NCI-H2029 (cell line): ENCODE measurements at regions not wholly inside any gene's neighbourhood (a gene's known extent, or its start where the extent isn't known, plus 50 kb on each side); places are given as distances from the start of the nearest gene placed in this dataset.

Experiments
- DNase-seq: peaks from one replicate; lab custom pipeline; 2025; lab: John Stamatoyannopoulos, UW

DNA sequence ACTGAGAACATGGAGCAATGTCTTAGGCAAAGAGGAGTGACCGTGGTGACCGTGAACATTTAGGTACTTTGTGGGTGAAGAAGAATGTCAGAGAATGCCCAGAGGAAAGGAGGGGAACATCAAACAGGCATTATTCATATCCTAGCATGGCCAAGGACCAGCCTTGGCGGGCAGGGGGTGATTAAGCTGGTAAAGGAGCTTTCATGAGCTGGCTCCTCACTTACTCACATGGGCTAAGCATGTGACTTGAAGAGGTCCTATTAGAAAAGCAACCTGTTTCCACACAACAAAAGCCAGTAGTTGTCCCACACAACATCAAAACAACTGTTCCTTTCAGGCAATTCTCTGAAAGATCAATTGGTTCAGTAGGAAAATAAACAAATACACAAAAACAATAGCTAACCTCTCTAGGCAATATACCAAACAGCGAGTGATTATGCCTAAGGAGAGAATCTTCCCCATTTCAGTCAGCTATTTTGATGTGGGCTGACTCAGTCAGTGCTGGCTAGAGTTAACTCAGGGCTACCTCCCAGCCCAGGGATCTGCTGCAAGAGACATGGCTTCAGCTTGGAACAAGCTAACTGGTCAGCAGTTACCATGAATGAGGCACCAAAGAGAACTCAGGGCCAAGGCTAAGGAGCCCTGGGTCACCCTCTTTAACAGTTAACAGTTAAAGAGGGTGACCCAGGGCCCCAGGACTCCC is 283.5 kb downstream of the ARHGAP12 start:
- DNase-seq = no peak

DNA sequence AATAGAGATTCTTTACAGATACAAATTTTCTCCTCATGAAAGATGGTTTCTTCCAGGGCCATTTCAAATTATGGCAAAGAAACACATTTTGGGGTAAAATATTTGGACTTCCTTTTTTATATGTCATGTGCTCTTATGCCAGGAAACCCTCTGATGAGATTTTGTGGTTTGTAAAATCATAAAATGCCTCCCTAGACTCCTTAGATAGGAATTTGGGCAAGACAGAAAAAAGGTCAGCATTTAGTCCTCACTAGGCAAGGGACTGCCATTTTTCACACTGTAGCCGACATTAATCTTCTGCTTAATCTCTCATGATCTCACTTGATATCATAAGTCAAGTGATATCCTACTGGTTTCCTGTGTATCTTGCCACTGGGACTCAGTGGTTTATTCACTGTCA is 286.4 kb downstream of the ARHGAP12 start:
- no peak for DNase-seq

DNA sequence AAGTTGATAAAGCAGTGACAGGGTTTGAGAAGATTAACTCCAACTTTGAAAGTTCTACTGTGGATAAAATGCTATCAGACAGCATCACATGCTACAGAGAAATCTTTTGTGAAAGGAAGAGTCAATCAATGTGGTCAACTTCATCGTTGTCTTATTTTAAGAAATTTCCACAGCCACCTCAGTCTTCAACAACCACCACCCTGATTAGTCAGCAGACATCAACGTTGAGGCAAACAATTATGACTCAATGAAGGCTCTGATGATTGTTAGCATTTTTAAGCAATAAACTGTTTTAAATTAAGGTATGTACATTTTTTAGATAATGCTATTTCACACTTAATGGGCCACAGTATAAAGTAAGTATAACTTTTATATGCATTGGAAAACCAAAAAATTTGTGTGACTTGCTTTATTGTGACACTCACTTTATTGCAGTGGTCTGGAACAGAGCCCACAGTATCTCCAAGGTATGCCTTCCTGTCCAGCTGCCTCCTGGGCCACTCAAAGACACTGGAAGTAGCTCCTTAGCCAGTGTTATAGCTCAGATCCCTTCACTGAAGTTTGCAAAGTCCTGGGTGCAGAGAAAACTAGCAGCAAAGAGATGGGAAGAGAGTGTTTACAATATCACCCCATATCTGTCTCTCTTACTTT is 293.1 kb downstream of the ARHGAP12 start:
- no peak for DNase-seq

- no peak for DNase-seq
Observed at GRCh38 chr10:31635009-31635408, 293.6 kb downstream of the ARHGAP12 start.

- no peak for DNase-seq
Observed at GRCh38 chr10:31630861-31631567, 297.6 kb downstream of the ARHGAP12 start.

DNA sequence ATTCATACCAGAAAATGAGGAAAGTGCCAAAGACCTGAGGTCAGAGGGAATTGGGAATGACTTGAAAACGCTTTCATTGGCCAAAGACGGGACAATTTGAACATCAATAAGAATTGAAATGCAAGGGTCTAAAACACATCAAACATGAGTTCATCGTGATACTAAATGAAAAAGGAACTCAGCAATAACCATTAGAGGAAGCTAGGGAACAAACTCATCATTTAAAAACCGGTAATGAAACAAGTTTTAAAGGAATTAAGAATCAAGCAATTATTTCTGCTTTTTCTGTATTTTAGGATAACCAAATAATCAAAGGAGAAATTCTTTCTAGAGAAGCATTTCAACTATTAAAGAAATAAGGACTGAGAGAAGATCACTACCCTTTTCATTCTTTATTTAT is 303.1 kb downstream of the ARHGAP12 start:
- no peak for DNase-seq

DNA sequence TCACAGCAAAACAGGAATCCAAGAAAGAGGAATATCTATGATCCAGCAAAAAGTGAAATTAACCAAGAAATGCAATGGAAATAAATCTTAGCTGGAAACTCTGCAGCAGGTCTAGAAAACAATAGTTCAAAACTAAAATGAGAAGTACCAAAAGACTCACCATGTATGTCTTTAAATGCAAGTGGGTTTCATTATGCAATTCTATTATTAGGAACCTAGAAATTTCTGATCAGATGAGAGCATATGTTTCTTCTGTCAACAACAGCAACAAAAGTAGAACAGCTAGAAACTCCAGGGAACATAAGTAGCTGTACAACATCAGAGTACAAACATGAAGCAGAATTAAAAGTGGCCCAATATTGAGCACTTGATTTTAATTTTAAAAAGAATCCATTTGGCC is 304.0 kb downstream of the ARHGAP12 start:
- DNase-seq = no peak

GRCh38 chr10:31623947-31624346 is 304.7 kb downstream of the ARHGAP12 start:
- DNase-seq = no peak

DNA sequence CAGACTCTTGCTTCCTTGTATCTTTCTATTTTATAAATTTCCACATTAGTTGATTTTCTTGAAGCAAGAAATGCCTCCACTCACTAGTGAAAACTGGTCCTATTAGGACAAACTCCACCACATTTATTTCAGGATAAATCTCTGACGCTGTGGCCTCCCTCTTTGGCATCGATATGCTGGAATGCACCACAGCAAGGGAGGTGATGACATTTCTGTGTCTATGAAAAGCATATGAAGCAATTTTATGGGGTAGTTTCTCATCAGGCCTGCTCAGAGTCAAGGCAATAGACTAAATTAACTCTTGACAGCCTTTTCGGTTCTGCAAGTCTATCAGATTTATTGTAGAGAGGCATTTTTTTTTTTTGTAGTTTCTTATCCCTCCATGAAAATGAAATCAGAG is 304.4 kb downstream of the ZEB1 start:
- DNase-seq = no peak

DNA sequence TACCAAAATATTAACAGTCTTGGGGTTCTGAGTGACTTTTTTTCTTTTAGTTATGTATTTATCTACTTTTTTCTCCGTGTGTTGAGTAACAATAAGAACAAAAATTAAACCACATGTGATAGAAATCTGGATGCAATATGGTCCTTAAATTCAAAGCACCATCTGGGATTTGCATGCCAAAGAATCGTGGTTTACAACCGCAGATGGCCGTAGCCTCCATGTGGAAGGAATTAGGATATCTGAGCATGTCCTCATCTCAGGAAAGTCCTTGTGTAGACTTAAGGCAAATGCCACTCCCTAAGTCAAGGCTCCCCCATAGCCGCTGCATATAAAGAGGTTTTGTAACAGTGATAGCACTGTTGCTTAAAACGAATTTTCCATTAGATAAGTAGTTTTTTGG is 304.0 kb downstream of the ZEB1 start:
- DNase-seq = no peak

- DNase-seq = no peak
Observed at GRCh38 chr10:31621733-31622132, 302.7 kb downstream of the ZEB1 start.

DNA sequence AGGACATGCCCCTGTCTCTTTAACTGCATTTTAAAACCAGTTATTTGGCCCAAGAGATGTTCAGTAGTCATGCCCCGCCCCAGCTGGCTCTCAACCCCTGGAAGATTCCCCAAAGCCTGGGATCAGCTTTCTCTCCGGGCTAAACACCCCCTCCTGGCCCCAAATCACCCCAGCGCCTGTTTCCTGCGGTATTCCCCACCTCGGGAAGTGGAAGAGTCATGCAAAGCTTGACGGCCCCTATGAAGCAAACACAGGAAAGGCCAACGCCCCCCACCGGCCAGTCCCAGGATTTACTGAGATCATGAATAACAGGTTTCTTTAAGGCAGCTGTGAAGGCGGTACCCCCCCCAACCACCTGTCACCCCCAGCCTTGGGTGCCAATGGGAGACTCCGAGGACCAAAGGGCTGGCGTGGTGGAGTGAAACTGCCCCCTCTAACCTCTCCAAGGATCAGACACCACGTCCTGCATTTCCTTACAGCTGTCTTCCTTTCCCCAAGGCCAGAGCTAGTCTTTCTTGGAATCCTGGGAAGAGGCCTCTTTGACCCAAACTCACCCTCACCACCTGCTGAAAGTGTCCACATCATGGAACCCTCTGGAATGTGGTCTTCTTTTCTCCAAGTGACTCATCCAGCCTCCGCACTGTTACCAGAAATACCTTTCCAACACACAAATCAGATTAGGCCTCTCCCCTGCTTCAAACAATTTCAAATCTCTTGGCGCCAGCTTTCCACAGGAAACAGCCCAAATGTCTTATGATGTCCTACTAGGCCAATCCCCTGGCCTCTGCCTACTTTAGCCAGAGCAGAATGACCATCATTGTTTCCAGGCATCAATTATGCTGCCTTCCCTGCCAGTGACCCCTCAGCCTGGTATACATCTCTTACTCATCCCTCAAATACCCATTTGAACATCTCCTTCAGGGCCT is 301.5 kb downstream of the ZEB1 start:
- DNase-seq = no peak

GRCh38 chr10:31619531-31620061 is 300.6 kb downstream of the ZEB1 start:
- DNase-seq = no peak

DNA sequence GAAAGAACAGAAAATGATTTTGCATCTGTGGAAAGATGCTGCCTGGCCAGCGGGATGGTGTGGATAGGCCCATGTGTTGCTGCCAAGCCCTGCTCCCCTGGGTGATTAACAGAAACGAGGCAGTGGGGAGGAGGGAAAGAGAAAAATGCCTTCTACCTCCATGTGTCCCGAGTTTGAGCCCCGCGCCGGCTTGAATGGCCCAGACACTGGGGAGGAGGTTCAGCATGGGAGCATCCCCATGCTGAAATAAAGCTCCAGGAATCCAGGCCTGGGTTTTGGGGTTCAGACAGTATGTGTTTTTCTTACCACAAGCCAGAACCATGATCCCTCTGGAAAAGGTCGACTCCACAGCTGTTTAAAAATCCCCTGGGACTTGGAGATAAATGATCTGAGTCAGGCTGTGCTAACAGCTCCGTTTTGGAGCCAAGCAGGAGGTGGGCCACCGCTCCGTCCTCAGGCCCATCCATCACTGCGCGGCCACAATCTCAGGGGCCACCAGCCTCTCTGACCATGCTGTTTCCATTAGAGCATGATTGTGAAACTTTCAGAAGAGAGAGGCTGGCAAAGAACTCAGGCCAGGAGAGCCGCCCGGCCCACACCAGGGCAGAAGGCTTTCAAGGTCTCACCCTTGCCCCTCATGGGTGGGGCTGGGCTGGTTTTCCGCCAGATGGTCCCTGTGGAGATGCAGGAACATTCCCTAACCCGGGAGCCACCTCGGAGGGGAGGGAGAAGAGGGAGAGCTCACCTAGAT is 299.7 kb downstream of the ZEB1 start:
- DNase-seq = no peak

DNA sequence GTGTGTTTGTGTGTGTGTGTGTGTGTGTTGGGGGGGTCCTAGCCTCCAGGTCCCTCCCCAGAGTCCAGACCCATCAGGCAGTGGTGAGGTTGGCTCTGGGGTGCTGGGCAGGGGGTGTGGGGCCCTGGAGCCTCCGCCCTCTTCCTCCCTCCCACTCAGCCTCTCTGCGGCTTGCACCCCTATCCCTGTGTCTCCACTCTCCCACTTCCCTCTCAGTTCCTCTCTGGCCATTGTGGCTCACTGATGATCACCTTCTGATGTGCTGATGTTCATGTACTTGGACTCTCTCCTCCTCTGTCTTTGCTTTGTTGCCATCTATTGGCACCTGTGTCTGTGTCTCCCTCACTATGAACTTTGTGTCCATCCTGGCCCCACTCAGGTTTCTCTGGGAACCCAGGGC is 298.7 kb downstream of the ZEB1 start:
- DNase-seq = no peak

- no peak for DNase-seq
Observed at GRCh38 chr10:31617133-31617532, 298.1 kb downstream of the ZEB1 start.

GRCh38 chr10:31615129-31615528 is 296.1 kb downstream of the ZEB1 start:
- no peak for DNase-seq

DNA sequence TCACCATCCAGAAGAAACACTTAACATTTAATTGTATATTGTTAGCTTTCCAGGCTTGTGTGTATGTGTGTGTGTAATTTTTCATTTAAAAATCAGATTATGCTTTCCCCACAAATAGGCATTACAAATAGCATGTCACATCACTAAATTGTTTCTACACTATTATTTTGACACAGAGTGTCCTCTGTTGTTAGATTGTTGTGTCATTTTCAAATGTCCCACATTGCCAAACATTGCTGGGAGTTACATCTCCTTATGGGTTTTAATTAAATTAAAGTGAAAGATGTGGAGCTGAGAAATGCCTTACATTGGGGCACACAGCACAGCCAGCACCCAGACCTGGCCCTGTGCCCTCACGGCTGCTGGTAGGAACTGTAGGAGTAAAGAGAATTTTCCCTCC is 295.6 kb downstream of the ZEB1 start:
- DNase-seq = no peak

- DNase-seq = no peak
Observed at GRCh38 chr10:31612082-31612481, 293.1 kb downstream of the ZEB1 start.

- no peak for DNase-seq
Observed at GRCh38 chr10:31611161-31611560, 292.1 kb downstream of the ZEB1 start.

GRCh38 chr10:31607481-31607880 is 288.5 kb downstream of the ZEB1 start:
- DNase-seq = no peak
